B cell (primary cell): ENCODE measurements at regions not wholly inside any gene's neighbourhood (a gene's known extent, or its start where the extent isn't known, plus 50 kb on each side); places are given as distances from the start of the nearest gene placed in this dataset.

Experiments
- ATAC-seq: fragments of 200-7000 bp; cut with Tn5 transposase; one replicate; pipeline ENCODE4 v1.10.0; 2021; ENCODE audit warnings: low read depth, mild to moderate bottlenecking, moderate number of reproducible peaks, moderate library complexity
- CTCF ChIA-PET: fragments of 350-600 bp; sonication (Branson Sonifier 250); formaldehyde crosslinking; loops from one replicate; lab custom pipeline; 2021; ENCODE audit warnings: antibody characterized with exemption, inconsistent platforms; lab: Charles Lee
- POLR2A ChIA-PET: fragments of 350-600 bp; sonication (Branson Sonifier 250); formaldehyde crosslinking; loops from one replicate; lab custom pipeline; 2021; ENCODE audit warnings: antibody characterized with exemption; lab: Charles Lee
- DNase-seq: peaks from one replicate; pipeline ENCODE4 v3.0.0; 2013
- H2AFZ ChIP-seq: 2 replicates; pipeline ENCODE4 v1.6.1; 2012; ENCODE audit warnings: mild to moderate bottlenecking, low read depth, low read length; ENCODE audit not compliant: insufficient read depth, poor library complexity, severe bottlenecking
- H3K27ac ChIP-seq, 2 donors: 1 replicate in 1 of 2; 2 replicates in 1 of 2; pipeline ENCODE4 v1.5.1; 2012 to 2013; ENCODE audit warnings: low read length in 2 of 2, mild to moderate bottlenecking in 2 of 2, moderate library complexity in 1 of 2
- H3K27me3 ChIP-seq, 4 experiments: fragments of 200-600 bp in 1 of 4; sonication (generic) in 1 of 4; replicated peaks in 1 of 4; 1 replicate in 2 of 4; 2 replicates in 2 of 4; pipeline versions ENCODE4 v1.6.1 to v1.7.0; 2013 to 2016; ENCODE audit warnings: low read length in 3 of 4, mild to moderate bottlenecking in 2 of 4, mixed read lengths in 1 of 4, moderate library complexity in 1 of 4; ENCODE audit not compliant: insufficient read depth in 4 of 4, control insufficient read depth in 3 of 4; ENCODE audit errors: control extremely low read depth in 1 of 4
- H3K36me3 ChIP-seq, 2 experiments: replicated peaks in 1 of 2; 1 replicate in 1 of 2; 2 replicates in 1 of 2; pipeline versions ENCODE4 v1.6.1 to v1.7.1; 2013; ENCODE audit warnings: low read length in 1 of 2; ENCODE audit not compliant: insufficient read depth in 2 of 2, control insufficient read depth in 1 of 2; ENCODE audit errors: control extremely low read depth in 1 of 2, extremely low read depth in 1 of 2
- H3K4me1 ChIP-seq, 2 donors: fragments of 200-600 bp in 1 of 2; sonication (generic) in 1 of 2; 1 replicate in 1 of 2; 2 replicates in 1 of 2; pipeline versions ENCODE4 v1.5.1 to v1.6.1; 2013 to 2017; ENCODE audit warnings: low read length in 2 of 2; ENCODE audit not compliant: control insufficient read depth in 2 of 2, insufficient read depth in 2 of 2
- H3K4me2 ChIP-seq: replicated peaks from 2 replicates; pipeline ENCODE3; 2012; ENCODE audit warnings: mild to moderate bottlenecking, low read depth, low read length; ENCODE audit not compliant: poor library complexity, severe bottlenecking
- H3K4me3 ChIP-seq, 5 experiments: fragments of 200-600 bp in 1 of 5; sonication (generic) in 1 of 5; 1 replicate in 3 of 5; 2 replicates in 2 of 5; pipeline versions ENCODE4 v1.5.1 to v1.7.0; 2011 to 2016; ENCODE audit warnings: low read length in 4 of 5, mild to moderate bottlenecking in 4 of 5, low read depth in 2 of 5, control low read depth in 1 of 5, moderate library complexity in 1 of 5; ENCODE audit not compliant: insufficient read depth in 1 of 5; ENCODE audit errors: control extremely low read depth in 1 of 5, extremely low read depth in 1 of 5
- H3K79me2 ChIP-seq: fragments of 200-600 bp; sonication (generic); one replicate; pipeline ENCODE4 v1.6.0; 2016; ENCODE audit warnings: low read length; ENCODE audit not compliant: control insufficient read depth, insufficient read depth
- H3K9ac ChIP-seq: fragments of 200-600 bp; sonication (generic); 2 replicates; pipeline ENCODE4 v1.6.1; 2017; ENCODE audit warnings: mild to moderate bottlenecking, low read length, moderate library complexity
- H3K9me3 ChIP-seq, 3 donors: one replicate each; pipeline versions ENCODE4 v1.6.1 to v1.7.1; 2013; ENCODE audit warnings: low read length in 2 of 3; ENCODE audit not compliant: control insufficient read depth in 2 of 3, insufficient read depth in 1 of 3; ENCODE audit errors: control extremely low read depth in 1 of 3
- H4K20me1 ChIP-seq: 2 replicates; pipeline ENCODE4 v1.6.0; 2012; ENCODE audit warnings: mild to moderate bottlenecking, low read length; ENCODE audit not compliant: insufficient read depth, control insufficient read depth, poor library complexity, severe bottlenecking
- H3K27ac Mint-ChIP-seq: one replicate; pipeline ENCODE4 v1.8.0; 2021; ENCODE audit warnings: mixed read lengths
- H3K27me3 Mint-ChIP-seq: one replicate; pipeline ENCODE4 v1.8.0; 2021; ENCODE audit warnings: mixed read lengths
- H3K4me1 Mint-ChIP-seq: one replicate; pipeline ENCODE4 v1.8.0; 2021; ENCODE audit warnings: mixed read lengths
- H3K4me3 Mint-ChIP-seq: one replicate; pipeline ENCODE4 v1.8.0; 2021; ENCODE audit warnings: mixed read lengths
- H3K9me3 Mint-ChIP-seq: one replicate; pipeline ENCODE4 v1.8.0; 2022; ENCODE audit warnings: mixed read lengths; ENCODE audit not compliant: insufficient read depth
- EZH2 ChIP-seq: IDR thresholded peaks from 2 replicates; pipeline ENCODE4 v1.6.1; 2012; ENCODE audit warnings: borderline replicate concordance, low read depth, mild to moderate bottlenecking, moderate library complexity, low read length; ENCODE audit not compliant: insufficient read depth, poor library complexity, severe bottlenecking
- WGBS: methylation state at CpG from one replicate; pipeline ENCODE4 v1.1.5; 2013; ENCODE audit warnings: missing lambda C conversion rate; ENCODE audit not compliant: insufficient coverage; 5-methylcytosine and 5-hydroxymethylcytosine counted together
- intact Hi-C: fragments of 100-400 bp; cut with micrococcal nuclease; formaldehyde crosslinking; loops from one replicate; pipeline ENCODE4 v1.10.0; 2022
- TF ChIP-seq, protein P1 (sequence below): fragments of 200-600 bp; IDR thresholded peaks from one replicate; pipeline ENCODE4 v1.8.0; 2022; ENCODE audit warnings: antibody characterized with exemption, mild to moderate bottlenecking

DNA sequence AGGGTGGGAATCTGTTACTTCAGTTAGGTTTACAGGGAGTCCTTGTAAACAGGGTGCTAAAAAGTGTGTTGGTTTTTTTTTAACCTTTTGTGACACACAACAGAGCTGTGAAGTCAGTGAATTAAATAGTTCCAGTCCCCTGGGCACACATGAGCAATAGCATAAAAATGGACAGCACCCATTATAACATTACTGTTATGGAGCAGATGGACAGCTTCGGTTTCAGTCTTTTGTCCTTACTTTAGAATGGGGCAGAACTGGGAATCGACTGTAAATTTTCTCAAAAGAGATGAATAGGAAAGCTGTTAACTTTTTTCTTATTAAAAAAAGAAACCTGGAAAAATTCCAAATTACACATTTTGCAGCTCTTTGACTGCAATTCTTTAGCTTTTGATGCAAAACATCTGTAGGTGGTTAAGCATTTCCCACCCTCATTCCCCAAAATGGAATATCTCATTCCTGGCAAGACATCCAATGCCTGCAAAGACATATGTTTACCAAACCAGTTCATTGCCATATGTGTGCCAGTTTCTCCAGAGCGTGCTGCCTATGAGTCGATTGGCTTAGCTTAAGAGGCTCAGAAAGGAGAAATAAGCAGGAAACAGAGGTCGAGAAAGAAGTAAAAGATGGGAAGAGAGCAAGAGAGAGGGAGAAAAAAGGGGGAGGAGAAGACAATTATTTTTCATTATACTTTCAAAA lies 212.3 kb upstream of the TMEM161B start:
- H3K27ac ChIP-seq = no peak overlapping the region
- Mint-ChIP-seq H3K27me3 (peaks cover 19% of the 10 kb centered on the region), H3K4me1 (no peaks in the 10 kb centered on the region), H3K4me3 (no peak overlapping the region), H3K9me3 (no peaks in the 10 kb centered on the region), H3K27ac (no peak overlapping the region)
- H3K36me3 ChIP-seq = no peaks in the 10 kb centered on the region
- no peak overlapping the region for H3K4me2 ChIP-seq
- no peaks in the 10 kb centered on the region for H3K9me3 ChIP-seq
- no peak overlapping the region for H3K9ac ChIP-seq
- H3K27me3 ChIP-seq = no peaks in the 10 kb centered on the region
- ATAC-seq (no peak), DNase-seq (no peak)
- TF ChIP-seq, protein P1, sequence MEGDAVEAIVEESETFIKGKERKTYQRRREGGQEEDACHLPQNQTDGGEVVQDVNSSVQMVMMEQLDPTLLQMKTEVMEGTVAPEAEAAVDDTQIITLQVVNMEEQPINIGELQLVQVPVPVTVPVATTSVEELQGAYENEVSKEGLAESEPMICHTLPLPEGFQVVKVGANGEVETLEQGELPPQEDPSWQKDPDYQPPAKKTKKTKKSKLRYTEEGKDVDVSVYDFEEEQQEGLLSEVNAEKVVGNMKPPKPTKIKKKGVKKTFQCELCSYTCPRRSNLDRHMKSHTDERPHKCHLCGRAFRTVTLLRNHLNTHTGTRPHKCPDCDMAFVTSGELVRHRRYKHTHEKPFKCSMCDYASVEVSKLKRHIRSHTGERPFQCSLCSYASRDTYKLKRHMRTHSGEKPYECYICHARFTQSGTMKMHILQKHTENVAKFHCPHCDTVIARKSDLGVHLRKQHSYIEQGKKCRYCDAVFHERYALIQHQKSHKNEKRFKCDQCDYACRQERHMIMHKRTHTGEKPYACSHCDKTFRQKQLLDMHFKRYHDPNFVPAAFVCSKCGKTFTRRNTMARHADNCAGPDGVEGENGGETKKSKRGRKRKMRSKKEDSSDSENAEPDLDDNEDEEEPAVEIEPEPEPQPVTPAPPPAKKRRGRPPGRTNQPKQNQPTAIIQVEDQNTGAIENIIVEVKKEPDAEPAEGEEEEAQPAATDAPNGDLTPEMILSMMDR = no peak
- no peak for TF ChIP-seq EZH2
- intact Hi-C loops = no loop called here
- no peak overlapping the region for H3K4me3 ChIP-seq
- H4K20me1 ChIP-seq = no peaks in the 10 kb centered on the region
- CTCF ChIA-PET = no interaction called here
- H3K79me2 ChIP-seq = no peaks in the 10 kb centered on the region
- H2AFZ ChIP-seq = no peak overlapping the region
- no CpG with 5 or more reads among the region's 5 CpGs for WGBS
- H3K4me1 ChIP-seq = no peaks in the 10 kb centered on the region
- POLR2A ChIA-PET = no interaction called here

DNA sequence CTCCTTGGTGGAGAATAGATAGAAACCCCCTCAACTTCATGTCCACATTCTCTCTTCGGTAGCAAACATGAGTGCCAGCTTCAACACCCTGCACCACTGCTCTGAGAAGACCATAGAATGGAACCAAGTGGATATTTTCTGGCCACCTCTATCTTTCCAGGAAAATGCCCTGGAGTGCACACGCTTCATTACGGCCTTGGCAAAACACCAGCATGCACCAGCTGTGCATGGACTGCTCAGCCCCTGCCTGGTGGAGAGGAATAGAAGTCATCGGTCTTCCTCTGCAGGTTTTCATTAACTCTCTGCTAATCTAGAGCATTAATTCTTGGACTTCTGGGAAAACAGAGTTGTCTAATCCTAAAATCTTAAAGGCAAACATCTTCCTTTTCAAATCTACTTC lies 211.6 kb upstream of the TMEM161B start:
- H2AFZ ChIP-seq = no peak overlapping the region
- Mint-ChIP-seq H3K27me3 (peaks cover 19% of the 10 kb centered on the region), H3K4me3 (no peak overlapping the region), H3K27ac (no peak overlapping the region), H3K9me3 (no peaks in the 10 kb centered on the region), H3K4me1 (no peaks in the 10 kb centered on the region)
- TF ChIP-seq, protein P1 = no peak
- no peak for TF ChIP-seq EZH2
- no peaks in the 10 kb centered on the region for H3K27me3 ChIP-seq
- DNase-seq (no peak), ATAC-seq (no peak)
- no peaks in the 10 kb centered on the region for H3K9me3 ChIP-seq
- POLR2A ChIA-PET = no interaction called here
- CTCF ChIA-PET = no interaction called here
- no peak overlapping the region for H3K4me2 ChIP-seq
- 93% methylated on average over 3 of the region's 4 CpGs for WGBS
- no peak overlapping the region for H3K9ac ChIP-seq
- no peaks in the 10 kb centered on the region for H3K79me2 ChIP-seq
- no peak overlapping the region for H3K4me3 ChIP-seq
- no peaks in the 10 kb centered on the region for H3K4me1 ChIP-seq
- H3K27ac ChIP-seq = no peak overlapping the region
- intact Hi-C loops = no loop called here
- H4K20me1 ChIP-seq = no peaks in the 10 kb centered on the region
- no peaks in the 10 kb centered on the region for H3K36me3 ChIP-seq
